Smooth muscle cell (in vitro differentiated cells): ENCODE measurements at regions not wholly inside any gene's neighbourhood (a gene's known extent, or its start where the extent isn't known, plus 50 kb on each side); places are given as distances from the start of the nearest gene placed in this dataset.

Source experiments
- DNase-seq: peaks from one replicate; lab custom pipeline; 2025; ENCODE audit not compliant: unreplicated experiment; lab: John Stamatoyannopoulos, UW
- H2AFZ ChIP-seq: fragments of 200-600 bp; sonication (generic); 2 replicates; pipeline ENCODE4 v1.6.0; 2016; ENCODE audit warnings: antibody characterized with exemption, low read depth, mild to moderate bottlenecking
- H3F3A ChIP-seq: fragments of 200-600 bp; sonication (generic); 2 replicates; pipeline ENCODE4 v1.6.0; 2017; ENCODE audit warnings: antibody characterized with exemption, low read depth
- H3K27ac ChIP-seq: fragments of 200-600 bp; sonication (generic); 2 replicates; pipeline ENCODE4 v1.5.1; 2016; ENCODE audit warnings: low read depth, mild to moderate bottlenecking
- H3K27me3 ChIP-seq: fragments of 200-600 bp; sonication (generic); 2 replicates; pipeline ENCODE4 v1.6.1; 2016; ENCODE audit warnings: low read depth, mild to moderate bottlenecking
- H3K36me3 ChIP-seq: fragments of 200-600 bp; sonication (generic); 2 replicates; pipeline ENCODE4 v1.5.1; 2016; ENCODE audit warnings: low read depth
- H3K4me1 ChIP-seq: fragments of 200-600 bp; sonication (generic); 2 replicates; pipeline ENCODE4 v1.5.1; 2016; ENCODE audit warnings: low read depth
- H3K4me2 ChIP-seq: fragments of 200-600 bp; sonication (generic); 2 replicates; pipeline ENCODE4 v1.6.0; 2016; ENCODE audit warnings: mild to moderate bottlenecking
- H3K4me3 ChIP-seq: fragments of 200-600 bp; sonication (generic); 2 replicates; pipeline ENCODE4 v1.5.1; 2016; ENCODE audit warnings: mild to moderate bottlenecking
- H3K79me2 ChIP-seq: fragments of 200-600 bp; sonication (generic); 2 replicates; pipeline ENCODE4 v1.6.0; 2016; ENCODE audit warnings: low read depth, mild to moderate bottlenecking
- H3K9ac ChIP-seq: fragments of 200-600 bp; sonication (generic); 2 replicates; pipeline ENCODE4 v1.6.0; 2016; ENCODE audit warnings: low read depth
- H3K9me3 ChIP-seq: fragments of 200-600 bp; sonication (generic); replicated peaks from 2 replicates; pipeline ENCODE4 v1.5.1; 2016; ENCODE audit warnings: low read depth
- H4K20me1 ChIP-seq: fragments of 200-600 bp; sonication (generic); 2 replicates; pipeline ENCODE4 v1.6.0; 2016; ENCODE audit warnings: low read depth
- WGBS: methylation state at CpG from one replicate; pipeline ENCODE4 v1.1.7; 2016; ENCODE audit warnings: low lambda C conversion rate; 5-methylcytosine and 5-hydroxymethylcytosine counted together
- TF ChIP-seq, protein P1 (sequence below): fragments of 200-600 bp; sonication (generic); IDR thresholded peaks from 2 replicates; pipeline ENCODE4 v1.5.1; 2017; ENCODE audit warnings: borderline replicate concordance, mild to moderate bottlenecking, antibody characterized with exemption; ENCODE audit not compliant: insufficient read depth, poor library complexity, severe bottlenecking

DNA sequence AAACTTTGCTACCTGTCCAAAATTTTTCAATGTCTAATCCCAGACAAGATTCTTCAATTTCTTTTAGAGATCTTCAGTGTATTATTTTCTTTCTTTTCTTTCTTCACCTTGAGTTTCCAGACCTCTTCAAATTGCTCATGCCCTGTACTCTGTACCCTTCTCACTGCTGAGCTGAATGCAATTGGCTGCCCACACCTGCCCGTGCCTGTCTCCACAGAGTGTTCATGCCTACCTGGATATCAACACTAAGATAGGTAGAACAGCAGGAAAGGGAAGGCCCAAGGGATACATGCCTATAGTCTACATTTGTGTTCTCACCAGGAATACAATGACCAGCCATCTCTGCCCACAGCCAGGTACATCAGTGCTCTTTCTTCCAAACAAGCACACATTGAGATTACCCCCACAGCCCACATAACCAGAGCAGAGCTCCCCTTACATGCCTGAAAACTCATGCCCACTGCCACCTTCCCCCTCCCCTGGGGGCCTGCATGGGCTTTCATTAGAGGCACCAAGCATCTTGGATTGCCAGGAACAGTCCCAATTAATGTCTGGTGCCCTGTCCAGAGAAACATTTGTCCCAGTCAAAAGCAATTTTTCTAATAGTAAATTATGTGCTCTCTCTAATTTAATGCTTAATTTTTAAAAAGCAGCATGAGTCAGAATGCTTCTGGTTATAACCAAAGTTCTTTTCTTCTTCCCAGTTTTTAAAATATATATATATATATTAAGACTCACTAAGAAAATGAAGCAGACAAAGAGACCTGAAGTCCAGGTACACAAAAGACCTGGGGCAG, 134.9 kb upstream of the SLC14A2 start:
- Histone ChIP-seq H2AFZ (no peak overlapping the region), H3K36me3 (no peaks in the 10 kb centered on the region), H3K4me2 (no peak overlapping the region), H3K79me2 (no peaks in the 10 kb centered on the region), H3K4me3 (no peak overlapping the region), H3K9me3 (no peaks in the 10 kb centered on the region), H4K20me1 (no peaks in the 10 kb centered on the region), H3K27ac (no peak overlapping the region), H3K4me1 (no peaks in the 10 kb centered on the region), H3F3A (no peaks in the 10 kb centered on the region), H3K27me3 (no peaks in the 10 kb centered on the region), H3K9ac (no peak overlapping the region)
- DNase-seq, result no peak
- TF ChIP-seq, protein P1, sequence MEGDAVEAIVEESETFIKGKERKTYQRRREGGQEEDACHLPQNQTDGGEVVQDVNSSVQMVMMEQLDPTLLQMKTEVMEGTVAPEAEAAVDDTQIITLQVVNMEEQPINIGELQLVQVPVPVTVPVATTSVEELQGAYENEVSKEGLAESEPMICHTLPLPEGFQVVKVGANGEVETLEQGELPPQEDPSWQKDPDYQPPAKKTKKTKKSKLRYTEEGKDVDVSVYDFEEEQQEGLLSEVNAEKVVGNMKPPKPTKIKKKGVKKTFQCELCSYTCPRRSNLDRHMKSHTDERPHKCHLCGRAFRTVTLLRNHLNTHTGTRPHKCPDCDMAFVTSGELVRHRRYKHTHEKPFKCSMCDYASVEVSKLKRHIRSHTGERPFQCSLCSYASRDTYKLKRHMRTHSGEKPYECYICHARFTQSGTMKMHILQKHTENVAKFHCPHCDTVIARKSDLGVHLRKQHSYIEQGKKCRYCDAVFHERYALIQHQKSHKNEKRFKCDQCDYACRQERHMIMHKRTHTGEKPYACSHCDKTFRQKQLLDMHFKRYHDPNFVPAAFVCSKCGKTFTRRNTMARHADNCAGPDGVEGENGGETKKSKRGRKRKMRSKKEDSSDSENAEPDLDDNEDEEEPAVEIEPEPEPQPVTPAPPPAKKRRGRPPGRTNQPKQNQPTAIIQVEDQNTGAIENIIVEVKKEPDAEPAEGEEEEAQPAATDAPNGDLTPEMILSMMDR, result no peak
- WGBS, result 37% methylated on average over 1 of the region's 1 CpG

DNA sequence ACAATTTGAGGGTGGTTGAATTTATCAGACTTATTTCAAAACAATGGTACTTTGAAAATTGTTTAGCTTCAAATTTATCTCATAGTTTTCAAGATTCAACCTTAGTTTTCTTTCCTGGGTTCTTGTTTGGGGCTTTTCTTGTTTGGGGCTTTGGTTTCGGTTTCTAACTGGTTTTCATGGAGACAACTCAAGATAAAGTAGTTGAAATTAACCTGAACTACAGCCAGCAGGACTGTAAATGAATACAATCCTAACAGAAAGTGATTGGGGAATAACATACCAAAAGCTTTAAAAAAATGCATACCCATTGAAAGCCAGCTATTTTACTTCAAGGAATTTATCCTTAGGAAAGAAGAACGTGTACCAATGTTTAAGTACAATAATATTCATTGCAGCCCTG, 133.5 kb upstream of the SLC14A2 start:
- no peak for DNase-seq
- H3K4me2 ChIP-seq, result no peak overlapping the region
- H4K20me1 ChIP-seq, result no peaks in the 10 kb centered on the region
- H3F3A ChIP-seq, result no peaks in the 10 kb centered on the region
- H3K36me3 ChIP-seq, result no peaks in the 10 kb centered on the region
- TF ChIP-seq, protein P1, result no peak
- H3K4me1 ChIP-seq, result no peaks in the 10 kb centered on the region
- H2AFZ ChIP-seq, result no peak overlapping the region
- H3K9ac ChIP-seq, result no peak overlapping the region
- H3K27me3 ChIP-seq, result no peaks in the 10 kb centered on the region
- no peak overlapping the region for H3K4me3 ChIP-seq
- H3K27ac ChIP-seq, result no peak overlapping the region
- H3K9me3 ChIP-seq, result no peaks in the 10 kb centered on the region
- H3K79me2 ChIP-seq, result no peaks in the 10 kb centered on the region
- 87% methylated on average over 2 of the region's 2 CpGs for WGBS

DNA sequence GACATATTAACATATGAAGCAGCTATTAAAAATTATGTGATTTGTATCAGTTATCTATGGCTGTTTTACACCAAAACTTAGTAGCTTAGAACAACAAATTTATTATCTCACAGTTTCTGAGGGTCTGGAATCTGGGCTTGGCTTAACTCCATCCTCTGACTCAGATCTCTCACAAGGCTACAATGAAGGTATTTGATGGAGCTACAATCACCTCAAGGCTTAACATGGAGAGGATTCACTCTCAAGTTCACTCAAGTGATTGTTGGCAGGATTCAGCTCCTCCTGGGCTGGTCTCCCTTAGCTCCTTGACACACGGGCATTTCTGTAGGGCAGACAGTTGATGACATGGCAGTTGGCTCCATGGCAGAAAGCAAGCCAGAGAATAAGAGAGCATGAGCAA, 133.0 kb upstream of the SLC14A2 start:
- H4K20me1 ChIP-seq, result no peaks in the 10 kb centered on the region
- H3K27ac ChIP-seq, result no peak overlapping the region
- DNase-seq, result no peak
- H3K4me3 ChIP-seq, result no peak overlapping the region
- H3F3A ChIP-seq, result no peaks in the 10 kb centered on the region
- H3K9me3 ChIP-seq, result no peaks in the 10 kb centered on the region
- WGBS, result 74% methylated on average over 1 of the region's 1 CpG
- H3K36me3 ChIP-seq, result no peaks in the 10 kb centered on the region
- no peak overlapping the region for H3K4me2 ChIP-seq
- no peak overlapping the region for H3K9ac ChIP-seq
- no peaks in the 10 kb centered on the region for H3K4me1 ChIP-seq
- TF ChIP-seq, protein P1, result no peak
- no peaks in the 10 kb centered on the region for H3K79me2 ChIP-seq
- no peak overlapping the region for H2AFZ ChIP-seq
- H3K27me3 ChIP-seq, result no peaks in the 10 kb centered on the region

DNA sequence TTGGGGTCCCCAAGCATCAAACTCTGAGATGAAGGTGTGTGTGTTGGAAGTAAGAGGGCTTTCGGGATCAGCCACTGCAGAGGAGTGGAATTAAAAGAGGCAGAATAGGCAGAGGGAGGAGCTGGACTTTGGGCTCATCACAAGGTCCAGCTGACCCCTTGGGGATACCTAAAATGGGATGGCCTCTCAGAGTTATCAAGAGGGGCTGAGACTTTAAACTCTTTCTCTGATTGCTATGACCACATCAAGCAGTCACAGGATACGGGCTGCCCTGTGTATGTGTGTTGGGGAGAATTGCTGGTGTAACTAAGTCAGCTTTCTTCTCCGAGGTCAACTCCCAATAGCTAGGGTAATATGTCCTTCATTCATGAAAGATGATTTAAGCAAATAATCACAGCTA, 127.7 kb upstream of the SLC14A2 start:
- Histone ChIP-seq H3K79me2 (no peaks in the 10 kb centered on the region), H3F3A (no peaks in the 10 kb centered on the region), H3K4me2 (no peak overlapping the region), H3K9me3 (no peaks in the 10 kb centered on the region), H3K4me3 (no peak overlapping the region), H3K36me3 (no peaks in the 10 kb centered on the region), H4K20me1 (no peaks in the 10 kb centered on the region), H3K9ac (no peak overlapping the region), H2AFZ (no peak overlapping the region), H3K4me1 (no peaks in the 10 kb centered on the region), H3K27ac (no peak overlapping the region), H3K27me3 (peaks cover 7% of the 10 kb centered on the region)
- WGBS, result 86% methylated on average over 3 of the region's 3 CpGs
- TF ChIP-seq, protein P1, result no peak
- DNase-seq, result no peak
